VCaP (cell line): ENCODE measurements at regions not wholly inside any gene's neighbourhood (a gene's known extent, or its start where the extent isn't known, plus 50 kb on each side); places are given as distances from the start of the nearest gene placed in this dataset.

Experiments
- H3K27ac ChIP-seq: fragments of 450-650 bp; 2 replicates; pipeline ENCODE4 v1.5.1; 2017
- TF ChIP-seq, protein P1 (sequence below): fragments of 450-650 bp; conservative IDR thresholded peaks from 2 replicates; pipeline ENCODE4 v1.5.1; 2017; ENCODE audit warnings: mild to moderate bottlenecking, moderate library complexity

DNA sequence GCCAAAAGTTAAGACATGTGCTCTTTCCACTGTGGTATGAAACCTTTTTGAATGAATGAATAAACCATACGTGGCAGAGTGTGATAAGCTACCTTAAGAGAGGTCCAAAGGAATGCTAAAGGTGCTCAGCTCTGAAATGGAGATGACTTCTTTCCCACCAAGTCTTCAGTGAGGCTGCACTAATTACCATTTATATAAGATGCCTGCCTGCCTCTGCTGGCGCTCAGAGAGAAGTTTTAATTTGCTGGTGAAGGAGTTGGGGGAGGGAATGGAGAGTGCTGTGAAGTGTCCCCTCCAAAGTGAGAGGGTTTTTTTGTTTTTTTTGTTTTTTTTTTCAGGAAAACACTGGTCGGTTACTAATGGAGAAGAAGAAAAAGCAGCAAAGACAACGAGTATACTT is 559.0 kb downstream of the OMA1 start:
- TF ChIP-seq, protein P1, sequence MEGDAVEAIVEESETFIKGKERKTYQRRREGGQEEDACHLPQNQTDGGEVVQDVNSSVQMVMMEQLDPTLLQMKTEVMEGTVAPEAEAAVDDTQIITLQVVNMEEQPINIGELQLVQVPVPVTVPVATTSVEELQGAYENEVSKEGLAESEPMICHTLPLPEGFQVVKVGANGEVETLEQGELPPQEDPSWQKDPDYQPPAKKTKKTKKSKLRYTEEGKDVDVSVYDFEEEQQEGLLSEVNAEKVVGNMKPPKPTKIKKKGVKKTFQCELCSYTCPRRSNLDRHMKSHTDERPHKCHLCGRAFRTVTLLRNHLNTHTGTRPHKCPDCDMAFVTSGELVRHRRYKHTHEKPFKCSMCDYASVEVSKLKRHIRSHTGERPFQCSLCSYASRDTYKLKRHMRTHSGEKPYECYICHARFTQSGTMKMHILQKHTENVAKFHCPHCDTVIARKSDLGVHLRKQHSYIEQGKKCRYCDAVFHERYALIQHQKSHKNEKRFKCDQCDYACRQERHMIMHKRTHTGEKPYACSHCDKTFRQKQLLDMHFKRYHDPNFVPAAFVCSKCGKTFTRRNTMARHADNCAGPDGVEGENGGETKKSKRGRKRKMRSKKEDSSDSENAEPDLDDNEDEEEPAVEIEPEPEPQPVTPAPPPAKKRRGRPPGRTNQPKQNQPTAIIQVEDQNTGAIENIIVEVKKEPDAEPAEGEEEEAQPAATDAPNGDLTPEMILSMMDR: no peak
- no peak overlapping the region for H3K27ac ChIP-seq

DNA sequence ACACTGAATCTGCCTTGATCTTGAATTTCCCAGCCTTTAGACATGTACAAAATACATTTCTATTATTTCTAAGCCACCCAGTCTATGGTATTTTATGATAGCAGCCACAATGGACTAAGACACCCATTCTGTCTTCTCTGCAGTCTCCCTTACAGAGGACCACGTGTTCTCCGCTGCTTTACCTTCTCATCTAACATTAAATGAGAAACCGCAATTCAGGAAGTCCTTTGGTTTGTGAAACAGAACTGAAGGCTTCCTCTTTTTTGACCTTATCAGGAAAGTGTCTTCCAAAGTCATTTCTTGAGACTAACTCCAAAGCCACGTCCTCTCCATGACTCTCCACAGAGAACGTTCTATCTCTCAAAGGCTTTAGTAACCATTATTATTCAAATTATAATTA is 560.1 kb downstream of the OMA1 start:
- TF ChIP-seq, protein P1: no peak

DNA sequence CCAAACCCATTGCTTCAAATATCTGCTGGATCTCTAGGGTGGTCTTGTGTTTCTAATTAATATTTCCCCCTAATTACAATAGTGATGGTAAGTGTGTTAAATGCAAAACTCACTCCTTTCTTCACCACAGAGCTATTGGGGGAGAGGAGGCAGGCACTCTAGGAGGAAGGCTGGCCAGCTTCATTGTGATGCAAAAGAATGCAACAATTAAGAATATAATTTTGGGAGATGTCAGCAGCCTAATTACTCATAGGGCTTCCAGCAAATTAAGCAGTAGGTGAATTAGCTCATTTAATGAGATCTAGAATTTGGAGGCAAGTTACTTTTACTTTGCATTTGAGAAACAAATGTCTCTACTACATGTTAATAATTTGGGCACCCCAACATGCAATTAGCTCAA is 560.4 kb upstream of the DAB1 start:
- H3K27ac ChIP-seq: no peak overlapping the region
- TF ChIP-seq, protein P1: no peak

More for the DNA sequence above, 560.1 kb downstream of the OMA1 start:
- H3K27ac ChIP-seq: no peak overlapping the region

DNA sequence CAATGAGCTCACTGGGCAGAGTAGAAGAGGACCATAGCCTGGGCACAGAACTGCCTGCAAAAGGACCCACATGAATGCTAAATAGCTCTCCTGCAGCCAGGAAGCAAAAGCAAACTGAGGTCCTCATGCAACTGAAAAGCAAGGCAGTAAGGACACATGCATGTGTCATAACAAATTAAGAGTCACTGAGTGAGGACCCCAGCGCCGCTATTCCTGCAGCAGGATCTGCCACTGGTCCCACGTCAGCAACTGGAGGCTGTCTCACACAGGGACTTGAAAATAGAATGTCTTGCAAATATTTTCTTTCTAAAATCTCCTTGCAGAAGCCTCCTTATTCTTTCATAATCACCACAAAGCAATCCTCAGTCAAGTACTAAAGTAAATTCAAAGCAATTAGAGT is 559.6 kb upstream of the DAB1 start:
- H3K27ac ChIP-seq: no peak overlapping the region

DNA sequence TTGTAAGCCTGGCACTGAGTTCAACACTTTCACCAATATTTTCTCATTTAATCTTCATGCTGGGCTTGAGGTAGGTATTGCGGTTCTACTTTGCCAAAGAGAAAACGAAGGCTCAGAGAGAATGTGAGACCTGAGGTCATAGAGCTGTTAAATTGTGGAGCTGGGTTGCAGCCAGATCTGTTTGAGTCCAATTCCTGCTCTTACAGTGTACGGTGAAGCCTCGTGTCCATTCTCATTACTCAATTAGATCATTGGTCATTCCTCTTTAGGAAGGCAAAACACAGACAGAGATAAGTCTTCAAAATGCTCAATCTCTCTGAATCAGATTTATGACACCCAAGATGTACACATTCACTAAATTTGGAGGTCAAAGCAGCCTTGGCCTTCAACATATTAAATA is 559.0 kb upstream of the DAB1 start:
- TF ChIP-seq, protein P1: no peak
- no peak overlapping the region for H3K27ac ChIP-seq

More for the DNA sequence above, 559.6 kb upstream of the DAB1 start:
- TF ChIP-seq, protein P1: no peak

DNA sequence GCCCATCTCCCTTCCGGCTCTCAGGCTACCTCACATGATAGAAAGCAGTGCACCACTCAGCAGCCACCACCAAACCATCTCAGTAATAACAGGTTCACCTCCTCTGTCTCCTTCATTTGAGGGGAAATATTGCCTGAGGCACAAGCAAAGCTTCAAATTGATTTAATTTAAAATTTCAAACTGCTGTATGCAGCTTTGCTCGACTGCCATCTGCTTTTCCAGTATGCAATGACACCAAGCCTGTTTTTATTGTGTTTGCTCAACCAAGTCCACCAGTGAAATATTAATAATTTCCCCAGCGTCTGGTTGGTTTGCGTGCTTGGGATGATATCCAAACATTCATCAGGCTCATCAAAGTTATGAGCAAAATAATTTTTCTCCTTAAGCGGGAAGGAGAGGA is 552.4 kb upstream of the DAB1 start:
- peak overlapping the region; percentile 34; the same call in 1 of the 2 replicates for H3K27ac ChIP-seq
- TF ChIP-seq, protein P1: peak; percentile 79

DNA sequence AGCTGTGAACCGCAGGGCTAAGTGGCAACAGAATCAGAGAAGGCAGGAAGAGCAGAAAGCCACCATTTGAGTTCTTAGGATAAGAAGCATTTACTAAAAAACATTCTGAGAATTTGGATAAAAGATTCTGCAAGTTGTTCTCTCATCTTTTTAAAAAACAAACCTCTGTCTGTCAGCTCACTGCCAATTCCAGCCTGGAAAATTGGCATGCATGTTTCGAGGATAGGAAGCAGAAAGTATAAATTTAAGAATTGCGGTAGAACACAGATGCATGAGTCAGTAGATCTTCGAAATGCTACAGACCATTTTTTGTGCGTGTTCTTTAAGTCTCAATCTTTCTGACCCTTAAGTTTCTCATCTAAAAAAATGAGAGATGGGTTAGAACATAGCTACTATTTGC is 544.5 kb upstream of the DAB1 start:
- TF ChIP-seq, protein P1: no peak
- no peak overlapping the region for H3K27ac ChIP-seq
